22Rv1 (cell line): ENCODE measurements at regions not wholly inside any gene's neighbourhood (a gene's known extent, or its start where the extent isn't known, plus 50 kb on each side); places are given as distances from the start of the nearest gene placed in this dataset.

ENCODE experiments used
- CTCF ChIP-seq: fragments of 450-650 bp; IDR thresholded peaks from 2 replicates; pipeline ENCODE4 v1.5.1; 2017; ENCODE audit warnings: mild to moderate bottlenecking
- ZFX ChIP-seq: fragments of 450-650 bp; IDR thresholded peaks from 2 replicates; pipeline ENCODE4 v1.6.1; 2017; ENCODE audit warnings: antibody characterized with exemption, borderline replicate concordance

DNA sequence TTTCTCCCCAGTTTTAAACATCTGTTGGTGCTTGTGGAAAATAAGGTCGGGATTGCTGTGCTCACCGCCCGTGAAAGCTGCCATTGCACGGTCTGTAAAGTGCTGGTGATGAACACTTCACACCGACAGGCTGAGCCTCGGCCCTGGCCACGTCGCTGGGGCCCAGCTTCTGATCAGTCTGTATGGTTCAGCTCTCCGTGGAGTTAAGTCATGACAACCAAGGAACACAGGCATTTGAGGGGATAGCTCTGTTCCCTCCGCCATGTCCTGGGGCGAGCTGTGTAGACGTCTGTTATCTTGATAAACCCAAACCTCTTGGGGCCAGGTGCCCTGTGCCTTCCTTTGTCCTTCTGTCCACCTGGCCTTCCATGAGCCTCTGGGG lies 110.6 kb downstream of the METRNL start:
- no peak for TF ChIP-seq CTCF
- TF ChIP-seq ZFX, result no peak
